B cell (primary cell): ENCODE measurements at regions not wholly inside any gene's neighbourhood (a gene's known extent, or its start where the extent isn't known, plus 50 kb on each side); places are given as distances from the start of the nearest gene placed in this dataset.

Experiments used
- ATAC-seq: fragments of 200-7000 bp; cut with Tn5 transposase; one replicate; pipeline ENCODE4 v1.10.0; 2021; ENCODE audit warnings: low read depth, mild to moderate bottlenecking, moderate number of reproducible peaks, moderate library complexity
- CTCF ChIA-PET: fragments of 350-600 bp; sonication (Branson Sonifier 250); formaldehyde crosslinking; loops from one replicate; lab custom pipeline; 2021; ENCODE audit warnings: antibody characterized with exemption, inconsistent platforms; lab: Charles Lee
- POLR2A ChIA-PET: fragments of 350-600 bp; sonication (Branson Sonifier 250); formaldehyde crosslinking; loops from one replicate; lab custom pipeline; 2021; ENCODE audit warnings: antibody characterized with exemption; lab: Charles Lee
- DNase-seq: peaks from one replicate; pipeline ENCODE4 v3.0.0; 2013
- H2AFZ ChIP-seq: 2 replicates; pipeline ENCODE4 v1.6.1; 2012; ENCODE audit warnings: mild to moderate bottlenecking, low read depth, low read length; ENCODE audit not compliant: insufficient read depth, poor library complexity, severe bottlenecking
- H3K27ac ChIP-seq, 2 donors: 1 replicate in 1 of 2; 2 replicates in 1 of 2; pipeline ENCODE4 v1.5.1; 2012 to 2013; ENCODE audit warnings: low read length in 2 of 2, mild to moderate bottlenecking in 2 of 2, moderate library complexity in 1 of 2
- H3K27me3 ChIP-seq, 4 experiments: fragments of 200-600 bp in 1 of 4; sonication (generic) in 1 of 4; replicated peaks in 1 of 4; 1 replicate in 2 of 4; 2 replicates in 2 of 4; pipeline versions ENCODE4 v1.6.1 to v1.7.0; 2013 to 2016; ENCODE audit warnings: low read length in 3 of 4, mild to moderate bottlenecking in 2 of 4, mixed read lengths in 1 of 4, moderate library complexity in 1 of 4; ENCODE audit not compliant: insufficient read depth in 4 of 4, control insufficient read depth in 3 of 4; ENCODE audit errors: control extremely low read depth in 1 of 4
- H3K36me3 ChIP-seq, 2 experiments: replicated peaks in 1 of 2; 1 replicate in 1 of 2; 2 replicates in 1 of 2; pipeline versions ENCODE4 v1.6.1 to v1.7.1; 2013; ENCODE audit warnings: low read length in 1 of 2; ENCODE audit not compliant: insufficient read depth in 2 of 2, control insufficient read depth in 1 of 2; ENCODE audit errors: control extremely low read depth in 1 of 2, extremely low read depth in 1 of 2
- H3K4me1 ChIP-seq, 2 donors: fragments of 200-600 bp in 1 of 2; sonication (generic) in 1 of 2; 1 replicate in 1 of 2; 2 replicates in 1 of 2; pipeline versions ENCODE4 v1.5.1 to v1.6.1; 2013 to 2017; ENCODE audit warnings: low read length in 2 of 2; ENCODE audit not compliant: control insufficient read depth in 2 of 2, insufficient read depth in 2 of 2
- H3K4me2 ChIP-seq: replicated peaks from 2 replicates; pipeline ENCODE3; 2012; ENCODE audit warnings: mild to moderate bottlenecking, low read depth, low read length; ENCODE audit not compliant: poor library complexity, severe bottlenecking
- H3K4me3 ChIP-seq, 5 experiments: fragments of 200-600 bp in 1 of 5; sonication (generic) in 1 of 5; 1 replicate in 3 of 5; 2 replicates in 2 of 5; pipeline versions ENCODE4 v1.5.1 to v1.7.0; 2011 to 2016; ENCODE audit warnings: low read length in 4 of 5, mild to moderate bottlenecking in 4 of 5, low read depth in 2 of 5, control low read depth in 1 of 5, moderate library complexity in 1 of 5; ENCODE audit not compliant: insufficient read depth in 1 of 5; ENCODE audit errors: control extremely low read depth in 1 of 5, extremely low read depth in 1 of 5
- H3K79me2 ChIP-seq: fragments of 200-600 bp; sonication (generic); one replicate; pipeline ENCODE4 v1.6.0; 2016; ENCODE audit warnings: low read length; ENCODE audit not compliant: control insufficient read depth, insufficient read depth
- H3K9ac ChIP-seq: fragments of 200-600 bp; sonication (generic); 2 replicates; pipeline ENCODE4 v1.6.1; 2017; ENCODE audit warnings: mild to moderate bottlenecking, low read length, moderate library complexity
- H3K9me3 ChIP-seq, 3 donors: one replicate each; pipeline versions ENCODE4 v1.6.1 to v1.7.1; 2013; ENCODE audit warnings: low read length in 2 of 3; ENCODE audit not compliant: control insufficient read depth in 2 of 3, insufficient read depth in 1 of 3; ENCODE audit errors: control extremely low read depth in 1 of 3
- H4K20me1 ChIP-seq: 2 replicates; pipeline ENCODE4 v1.6.0; 2012; ENCODE audit warnings: mild to moderate bottlenecking, low read length; ENCODE audit not compliant: insufficient read depth, control insufficient read depth, poor library complexity, severe bottlenecking
- H3K27ac Mint-ChIP-seq: one replicate; pipeline ENCODE4 v1.8.0; 2021; ENCODE audit warnings: mixed read lengths
- H3K27me3 Mint-ChIP-seq: one replicate; pipeline ENCODE4 v1.8.0; 2021; ENCODE audit warnings: mixed read lengths
- H3K4me1 Mint-ChIP-seq: one replicate; pipeline ENCODE4 v1.8.0; 2021; ENCODE audit warnings: mixed read lengths
- H3K4me3 Mint-ChIP-seq: one replicate; pipeline ENCODE4 v1.8.0; 2021; ENCODE audit warnings: mixed read lengths
- H3K9me3 Mint-ChIP-seq: one replicate; pipeline ENCODE4 v1.8.0; 2022; ENCODE audit warnings: mixed read lengths; ENCODE audit not compliant: insufficient read depth
- CTCF ChIP-seq: fragments of 200-600 bp; IDR thresholded peaks from one replicate; pipeline ENCODE4 v1.8.0; 2022; ENCODE audit warnings: antibody characterized with exemption, mild to moderate bottlenecking
- EZH2 ChIP-seq: IDR thresholded peaks from 2 replicates; pipeline ENCODE4 v1.6.1; 2012; ENCODE audit warnings: borderline replicate concordance, low read depth, mild to moderate bottlenecking, moderate library complexity, low read length; ENCODE audit not compliant: insufficient read depth, poor library complexity, severe bottlenecking
- WGBS: methylation state at CpG from one replicate; pipeline ENCODE4 v1.1.5; 2013; ENCODE audit warnings: missing lambda C conversion rate; ENCODE audit not compliant: insufficient coverage; 5-methylcytosine and 5-hydroxymethylcytosine counted together
- intact Hi-C: fragments of 100-400 bp; cut with micrococcal nuclease; formaldehyde crosslinking; loops from one replicate; pipeline ENCODE4 v1.10.0; 2022

DNA sequence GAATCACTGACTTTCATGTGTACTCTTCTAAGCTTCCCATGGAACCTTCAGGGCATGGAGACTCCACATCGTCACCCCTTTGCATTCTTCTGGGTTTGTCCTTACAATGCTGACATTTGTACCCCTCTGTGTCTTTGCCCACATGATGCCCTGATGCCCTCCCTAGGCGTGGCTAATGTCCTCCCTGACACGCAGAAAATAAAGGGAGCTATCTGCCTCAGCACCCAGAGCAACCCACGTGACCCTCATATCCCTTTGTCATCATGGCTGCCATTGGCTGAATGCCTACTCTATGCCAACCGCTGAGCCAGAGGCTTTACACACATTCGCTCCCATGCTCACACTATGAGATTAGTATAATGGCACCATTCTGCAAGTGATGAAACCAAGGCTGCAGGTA lies 86.4 kb upstream of the KLHL29 start:
- no peak for TF ChIP-seq EZH2
- TF ChIP-seq CTCF: no peak
- Histone ChIP-seq H3K4me1 (no peaks in the 10 kb centered on the region), H3K4me2 (no peak overlapping the region), H4K20me1 (no peaks in the 10 kb centered on the region), H2AFZ (no peak overlapping the region), H3K9me3 (peaks cover 0 to 6% (median 0%) of the 10 kb centered on the region in 3 donors), H3K4me3 (no peak overlapping the region), H3K79me2 (no peaks in the 10 kb centered on the region), H3K27ac (no peak overlapping the region), H3K36me3 (no peaks in the 10 kb centered on the region), H3K9ac (no peak overlapping the region), H3K27me3 (peaks cover 0 to 3% (median 0%) of the 10 kb centered on the region in 4 experiments)
- no peaks in the 10 kb centered on the region for H3K4me1 Mint-ChIP-seq
- no peak overlapping the region for H3K27ac Mint-ChIP-seq
- ChIA-PET POLR2A (no interaction called here), CTCF (no interaction called here)
- H3K27me3 Mint-ChIP-seq: peaks cover 28% of the 10 kb centered on the region
- intact Hi-C loops: no loop called here
- no peak for ATAC-seq
- no peak for DNase-seq
- H3K4me3 Mint-ChIP-seq: no peak overlapping the region
- no peaks in the 10 kb centered on the region for H3K9me3 Mint-ChIP-seq
- WGBS: 88% methylated on average over 4 of the region's 6 CpGs

DNA sequence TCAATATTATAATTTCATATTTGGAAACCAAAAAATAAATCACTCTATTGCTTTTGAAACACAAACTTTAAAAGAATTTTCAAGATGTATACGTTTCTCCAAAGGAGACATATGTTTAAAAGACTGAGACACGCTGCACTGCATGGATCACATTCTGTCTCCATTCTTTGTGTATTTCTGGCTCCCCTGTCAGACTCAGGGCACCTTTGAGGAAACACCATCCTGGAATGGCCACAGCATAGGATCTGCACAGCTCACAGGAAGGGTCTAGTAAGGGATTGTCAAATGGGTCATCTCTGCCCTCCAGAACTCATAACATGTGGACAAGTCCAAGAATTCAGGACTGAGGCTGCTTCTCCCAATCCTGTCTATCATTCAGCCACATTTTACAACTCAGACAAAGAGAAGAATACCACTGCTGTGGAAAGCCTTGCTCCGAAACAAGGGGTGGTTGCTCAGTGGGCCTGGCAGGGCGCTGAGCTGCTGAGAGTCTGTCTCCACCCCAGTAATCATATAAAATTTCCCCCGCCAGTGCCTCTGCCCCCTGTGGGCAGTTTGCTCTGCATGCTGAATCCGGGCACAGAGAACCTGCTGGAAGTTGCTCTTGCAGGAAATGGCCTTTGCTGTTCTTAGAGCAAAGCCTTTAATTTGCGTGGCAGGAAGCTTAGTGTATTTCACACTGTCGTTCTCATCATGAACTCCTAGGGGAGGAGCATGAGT lies 85.3 kb upstream of the KLHL29 start:
- Histone ChIP-seq H2AFZ (no peak overlapping the region), H3K4me3 (no peak overlapping the region), H3K9me3 (no peaks in the 10 kb centered on the region), H3K9ac (no peak overlapping the region), H3K36me3 (no peaks in the 10 kb centered on the region), H3K27me3 (peaks cover 0 to 3% (median 0%) of the 10 kb centered on the region in 4 experiments), H3K4me2 (no peak overlapping the region), H3K4me1 (no peaks in the 10 kb centered on the region), H3K79me2 (no peaks in the 10 kb centered on the region), H3K27ac (no peak overlapping the region), H4K20me1 (no peaks in the 10 kb centered on the region)
- no peaks in the 10 kb centered on the region for H3K9me3 Mint-ChIP-seq
- DNase-seq: no peak
- H3K27ac Mint-ChIP-seq: no peak overlapping the region
- peaks cover 25% of the 10 kb centered on the region for H3K27me3 Mint-ChIP-seq
- ChIA-PET CTCF (no interaction called here), POLR2A (no interaction called here)
- no peak overlapping the region for H3K4me3 Mint-ChIP-seq
- TF ChIP-seq CTCF (no peak), EZH2 (no peak)
- no peaks in the 10 kb centered on the region for H3K4me1 Mint-ChIP-seq
- ATAC-seq: no peak
- WGBS: 84% methylated on average over 6 of the region's 8 CpGs
- intact Hi-C loops: no loop called here
